GM18951 (cell line): ENCODE measurements at regions not wholly inside any gene's neighbourhood (a gene's known extent, or its start where the extent isn't known, plus 50 kb on each side); places are given as distances from the start of the nearest gene placed in this dataset.

Experiments used
- POLR2A ChIP-seq: IDR thresholded peaks from 4 replicates; pipeline ENCODE4 v1.6.1; 2011; ENCODE audit warnings: mild to moderate bottlenecking; ENCODE audit not compliant: insufficient read length, insufficient read depth; ENCODE audit errors: extremely low read depth
- in situ Hi-C: fragments of 300-500 bp; cut with MboI; formaldehyde crosslinking; loops from one replicate; pipeline ENCODE4 v1.12.0; 2022; ENCODE audit warnings: low sequenced_read_pairs, mixed read lengths, inconsistent platforms; ENCODE audit not compliant: unreplicated experiment

GRCh38 chr14:103273745-103274615, 60.1 kb upstream of the EIF5 start:
- in situ Hi-C loops: no loop called here
- no peak for TF ChIP-seq POLR2A

GRCh38 chr14:103275000-103275399, 59.0 kb upstream of the EIF5 start:
- in situ Hi-C loops: no loop called here

GRCh38 chr14:103277931-103278330, 56.1 kb upstream of the EIF5 start:
- in situ Hi-C loops: no loop called here
- no peak for TF ChIP-seq POLR2A

More at GRCh38 chr14:103275000-103275399, 59.0 kb upstream of the EIF5 start:
- no peak for TF ChIP-seq POLR2A

- in situ Hi-C loops: loop anchor here (10.0 kb wide), 1 partner anchor 195 kb away; the partner anchor contains the start of gene LBHD2
- TF ChIP-seq POLR2A: no peak
Observed at GRCh38 chr14:103279142-103280025, 54.7 kb upstream of the EIF5 start.

- in situ Hi-C loops: loop anchor here (10.0 kb wide), 1 partner anchor 196 kb away; the partner anchor contains the start of gene LBHD2
- no peak for TF ChIP-seq POLR2A
Observed at GRCh38 chr14:103280278-103280928, 53.6 kb upstream of the EIF5 start.

- TF ChIP-seq POLR2A: no peak
- in situ Hi-C loops: loop anchor here (10.0 kb wide), 1 partner anchor 197 kb away; the partner anchor contains the start of gene LBHD2
Observed at GRCh38 chr14:103281496-103282231, 52.4 kb upstream of the EIF5 start.

- in situ Hi-C loops: loop anchor here (10.0 kb wide), 1 partner anchor 198 kb away; the partner anchor contains the start of gene LBHD2
Observed at GRCh38 chr14:103282309-103282708, 51.7 kb upstream of the EIF5 start.

- in situ Hi-C loops: loop anchor here (10.0 kb wide), 1 partner anchor 198 kb away; the partner anchor contains the start of gene LBHD2
- no peak for TF ChIP-seq POLR2A
Observed at GRCh38 chr14:103282932-103283331, 51.1 kb upstream of the EIF5 start.

GRCh38 chr14:103283916-103284315, 50.1 kb upstream of the EIF5 start:
- no peak for TF ChIP-seq POLR2A
- in situ Hi-C loops: loop anchor here (10.0 kb wide), 1 partner anchor 199 kb away; the partner anchor contains the start of gene LBHD2
